T-cell (primary cell): ENCODE measurements at regions not wholly inside any gene's neighbourhood (a gene's known extent, or its start where the extent isn't known, plus 50 kb on each side); places are given as distances from the start of the nearest gene placed in this dataset.
A peak's percentile ranks its signal among the peaks of the same experiment; 100 is the strongest.
"Not testable (repeated sequence)": the region's sequence is repeated elsewhere in the genome, so short reads cannot be mapped to it uniquely, and the experiment has no call there.

Experiments
- ATAC-seq, 4 experiments: fragments of 200-7000 bp in 3 of 4; fragments of 150-1000 bp in 1 of 4; cut with Tn5 transposase; replicated peaks in 1 of 4; 1 replicate in 3 of 4; 2 replicates in 1 of 4; pipeline ENCODE4 v1.10.0; 2021; ENCODE audit warnings: moderate library complexity in 3 of 4, mild to moderate bottlenecking in 2 of 4, moderate number of reproducible peaks in 1 of 4
- CTCF ChIA-PET, 2 donors: fragments of 300-600 bp; sonication (Branson Sonifier 250); formaldehyde crosslinking; loops; one replicate each; lab custom pipeline; 2022; ENCODE audit warnings: antibody characterized with exemption in 2 of 2; lab: Charles Lee
- POLR2A ChIA-PET, 2 donors: fragments of 300-600 bp; sonication (Branson Sonifier 250); formaldehyde crosslinking; loops; one replicate each; lab custom pipeline; 2022; ENCODE audit warnings: antibody characterized with exemption in 2 of 2; lab: Charles Lee
- DNase-seq, 35 experiments: peaks; one replicate each; pipeline versions ENCODE4 v3.0.0 to v3.0.0-alpha.2; 2013 to 2023
- H3K27ac ChIP-seq: one replicate; pipeline ENCODE4 v1.5.1; 2013; ENCODE audit warnings: low read length
- H3K27me3 ChIP-seq, 2 experiments: replicated peaks in 1 of 2; 1 replicate in 1 of 2; 2 replicates in 1 of 2; pipeline versions ENCODE4 v1.6.1 to v1.7.0; 2013; ENCODE audit warnings: low read length in 1 of 2, mixed read lengths in 1 of 2; ENCODE audit not compliant: control insufficient read depth in 2 of 2, insufficient read depth in 2 of 2; ENCODE audit errors: extremely low read depth in 1 of 2
- H3K36me3 ChIP-seq, 2 donors: 1 replicate in 1 of 2; 2 replicates in 1 of 2; pipeline versions ENCODE4 v1.6.1 to v1.7.0; 2013; ENCODE audit warnings: low read length in 1 of 2; ENCODE audit not compliant: control insufficient read depth in 2 of 2, insufficient read depth in 1 of 2; ENCODE audit errors: extremely low read depth in 1 of 2
- H3K4me1 ChIP-seq, 2 experiments: 1 replicate in 1 of 2; 2 replicates in 1 of 2; pipeline versions ENCODE4 v1.6.1 to v1.7.0; 2013; ENCODE audit warnings: low read length in 2 of 2, mixed read lengths in 1 of 2; ENCODE audit not compliant: insufficient read depth in 2 of 2, control insufficient read depth in 1 of 2; ENCODE audit errors: extremely low read depth in 1 of 2
- H3K4me3 ChIP-seq, 2 donors: 1 replicate in 1 of 2; 2 replicates in 1 of 2; pipeline versions ENCODE4 v1.5.1 to v1.7.0; 2013; ENCODE audit warnings: mild to moderate bottlenecking in 2 of 2, low read length in 1 of 2, moderate library complexity in 1 of 2; ENCODE audit not compliant: control insufficient read depth in 1 of 2; ENCODE audit errors: extremely low read depth in 1 of 2
- H3K9me3 ChIP-seq: 2 replicates; pipeline ENCODE4 v1.7.0; 2013
- H3K27ac Mint-ChIP-seq, 2 donors: one replicate each; pipeline ENCODE4 v1.8.0; 2020 to 2021; ENCODE audit warnings: mild to moderate bottlenecking in 2 of 2, mixed read lengths in 2 of 2
- H3K27me3 Mint-ChIP-seq, 2 donors: one replicate each; pipeline ENCODE4 v1.8.0; 2021 to 2022; ENCODE audit warnings: mixed read lengths in 2 of 2
- H3K36me3 Mint-ChIP-seq: one replicate; pipeline ENCODE4 v1.8.0; 2021; ENCODE audit warnings: mixed read lengths
- H3K4me1 Mint-ChIP-seq, 3 donors: one replicate each; pipeline ENCODE4 v1.8.0; 2020 to 2022; ENCODE audit warnings: mixed read lengths in 3 of 3, mild to moderate bottlenecking in 1 of 3
- H3K4me3 Mint-ChIP-seq, 3 donors: one replicate each; pipeline ENCODE4 v1.8.0; 2020 to 2022; ENCODE audit warnings: mild to moderate bottlenecking in 3 of 3, mixed read lengths in 3 of 3, moderate library complexity in 3 of 3
- H3K9me3 Mint-ChIP-seq, 3 donors: one replicate each; pipeline ENCODE4 v1.8.0; 2020 to 2022; ENCODE audit warnings: mixed read lengths in 3 of 3
- WGBS: methylation state at CpG from one replicate; pipeline ENCODE4 v1.1.5; 2013; ENCODE audit warnings: missing lambda C conversion rate; ENCODE audit not compliant: insufficient coverage; 5-methylcytosine and 5-hydroxymethylcytosine counted together

DNA sequence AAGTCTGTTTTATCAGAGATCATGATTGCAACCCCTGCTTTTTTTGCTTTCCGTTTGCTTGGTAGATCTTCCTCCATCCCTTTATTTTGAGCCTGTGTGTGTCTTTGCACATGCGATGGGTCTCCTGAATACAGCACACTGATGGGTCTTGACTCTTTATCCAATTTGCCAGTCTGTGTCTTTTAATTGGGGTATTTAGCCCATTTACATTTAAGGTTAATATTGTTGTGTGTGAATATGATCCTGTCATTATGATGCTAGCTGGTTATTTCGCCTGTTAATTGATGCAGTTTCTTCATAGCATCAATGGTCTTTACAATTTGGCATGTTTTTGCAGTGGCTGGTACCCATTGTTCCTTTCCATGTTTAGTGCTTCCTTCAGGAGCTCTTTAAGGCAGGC lies 199.2 kb upstream of the TSC22D1 start:
- H3K27ac Mint-ChIP-seq, POLR2A ChIA-PET, H3K36me3 Mint-ChIP-seq, H3K9me3 ChIP-seq, DNase-seq, H3K4me3 ChIP-seq, CTCF ChIA-PET, H3K27me3 Mint-ChIP-seq, H3K4me1 ChIP-seq, H3K27me3 ChIP-seq, H3K4me1 Mint-ChIP-seq, H3K27ac ChIP-seq, H3K36me3 ChIP-seq, ATAC-seq, H3K9me3 Mint-ChIP-seq, H3K4me3 Mint-ChIP-seq: not testable (repeated sequence)
- no CpG with 5 or more reads among the region's 3 CpGs for WGBS

DNA sequence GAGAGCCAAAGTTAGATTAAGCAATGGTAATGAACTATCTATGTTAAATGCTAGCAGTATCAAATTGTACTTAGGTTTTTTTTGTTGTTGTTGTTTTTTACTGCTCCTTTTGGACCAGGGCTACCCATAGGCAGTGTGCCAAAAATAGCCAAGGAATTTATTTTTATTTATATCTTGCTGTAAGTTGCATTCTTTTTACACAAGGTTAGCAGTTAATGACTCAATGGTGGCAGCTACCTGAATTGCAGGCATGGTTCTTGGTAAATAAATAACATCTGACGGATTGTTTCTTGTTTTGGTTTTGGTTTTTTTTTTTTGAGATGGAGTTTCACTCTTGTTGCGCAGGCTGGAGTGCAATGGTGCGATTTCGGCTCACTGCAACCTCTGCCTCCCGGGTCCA lies 194.8 kb upstream of the TSC22D1 start:
- ChIA-PET CTCF (no interaction called here), POLR2A (interaction anchor here in 1 of 2 donors (0.6 kb wide), 1 partner anchor 212 kb away, joined by 3 read pairs; no protein-coding TSS in a partner anchor)
- Histone ChIP-seq H3K36me3 (no peaks in the 10 kb centered on the region), H3K4me1 (peaks cover 0 to 12% of the 10 kb centered on the region in 2 experiments), H3K9me3 (no peaks in the 10 kb centered on the region), H3K4me3 (no peak overlapping the region), H3K27ac (no peak overlapping the region), H3K27me3 (no peaks in the 10 kb centered on the region)
- DNase-seq = no peak
- no peaks in the 10 kb centered on the region for H3K36me3 Mint-ChIP-seq
- H3K4me3 Mint-ChIP-seq = no peak overlapping the region
- no peaks in the 10 kb centered on the region for H3K9me3 Mint-ChIP-seq
- ATAC-seq = no peak
- no peaks in the 10 kb centered on the region for H3K27me3 Mint-ChIP-seq
- 71% methylated on average over 1 of the region's 5 CpGs for whole genome bisulfite sequencing
- no peak overlapping the region for H3K27ac Mint-ChIP-seq
- H3K4me1 Mint-ChIP-seq = peaks cover 21 to 30% (median 26%) of the 10 kb centered on the region in 3 donors

GRCh38 chr13:44769686-44770085 lies 193.6 kb upstream of the TSC22D1 start:
- ChIA-PET CTCF (no interaction called here), POLR2A (no interaction called here)
- DNase-seq (no peak), ATAC-seq (no peak)
- Histone ChIP-seq H3K9me3 (no peaks in the 10 kb centered on the region), H3K36me3 (no peaks in the 10 kb centered on the region), H3K27me3 (no peaks in the 10 kb centered on the region), H3K4me1 (peaks cover 0 to 12% of the 10 kb centered on the region in 2 experiments), H3K27ac (no peak overlapping the region), H3K4me3 (no peak overlapping the region)
- no peak overlapping the region for H3K27ac Mint-ChIP-seq
- no peak overlapping the region for H3K4me3 Mint-ChIP-seq
- no peaks in the 10 kb centered on the region for H3K9me3 Mint-ChIP-seq
- no peaks in the 10 kb centered on the region for H3K27me3 Mint-ChIP-seq
- no CpG with 5 or more reads among the region's 3 CpGs for WGBS
- peaks cover 21 to 30% (median 26%) of the 10 kb centered on the region in 3 donors for H3K4me1 Mint-ChIP-seq
- no peaks in the 10 kb centered on the region for H3K36me3 Mint-ChIP-seq

- H3K9me3 ChIP-seq = no peaks in the 10 kb centered on the region
- no peaks in the 10 kb centered on the region for H3K9me3 Mint-ChIP-seq
- ChIA-PET CTCF (no interaction called here), POLR2A (no interaction called here)
- WGBS = no CpG with 5 or more reads among the region's 6 CpGs
- peaks cover 0 to 3% of the 10 kb centered on the region in 2 experiments for H3K27me3 ChIP-seq
- H3K27ac ChIP-seq = peak overlapping the region; percentile 7
- H3K27me3 Mint-ChIP-seq = no peaks in the 10 kb centered on the region
- no peak overlapping the region for H3K4me3 Mint-ChIP-seq
- no peaks in the 10 kb centered on the region for H3K36me3 ChIP-seq
- H3K36me3 Mint-ChIP-seq = no peaks in the 10 kb centered on the region
- peak overlapping the region; percentile 30 to 37 for H3K27ac Mint-ChIP-seq
- ATAC-seq = no peak
- peaks cover 21 to 30% (median 27%) of the 10 kb centered on the region in 3 donors for H3K4me1 Mint-ChIP-seq
- peaks cover 0 to 12% of the 10 kb centered on the region in 2 experiments for H3K4me1 ChIP-seq
- no peak for DNase-seq
- no peak overlapping the region for H3K4me3 ChIP-seq
Measured at GRCh38 chr13:44768775-44769581, 192.8 kb upstream of the TSC22D1 start.

- H3K27me3 ChIP-seq = peaks cover 0 to 6% of the 10 kb centered on the region in 2 experiments
- peak overlapping the region; percentile 13 to 37 for H3K27ac Mint-ChIP-seq
- no peak overlapping the region for H3K4me3 ChIP-seq
- DNase-seq (peak in 27 of 35 experiments; percentile 2 to 58 (median 16)), ATAC-seq (peak in 3 of 4 experiments; percentile 27 to 90 (median 59))
- no peaks in the 10 kb centered on the region for H3K36me3 Mint-ChIP-seq
- 0% methylated on average over 1 of the region's 2 CpGs for WGBS
- H3K9me3 ChIP-seq = no peaks in the 10 kb centered on the region
- H3K27ac ChIP-seq = no peak overlapping the region
- no peaks in the 10 kb centered on the region for H3K27me3 Mint-ChIP-seq
- CTCF ChIA-PET = interaction anchor here in 1 of 2 donors (0.7 kb wide), 1 partner anchor 9 kb away, joined by 5 read pairs; no protein-coding TSS in a partner anchor
- peak overlapping the region in 1 of 3 donors; percentile 4 for H3K4me3 Mint-ChIP-seq
- H3K4me1 Mint-ChIP-seq = peaks cover 21 to 30% (median 27%) of the 10 kb centered on the region in 3 donors
- H3K4me1 ChIP-seq = peaks cover 0 to 12% of the 10 kb centered on the region in 2 experiments
- no peaks in the 10 kb centered on the region for H3K36me3 ChIP-seq
- POLR2A ChIA-PET = interaction anchor here in 1 of 2 donors (0.5 kb wide), 1 partner anchor 367 kb away, joined by 7 read pairs; no protein-coding TSS in a partner anchor
- H3K9me3 Mint-ChIP-seq = no peaks in the 10 kb centered on the region
Measured at GRCh38 chr13:44768239-44768638, 192.1 kb upstream of the TSC22D1 start.

DNA sequence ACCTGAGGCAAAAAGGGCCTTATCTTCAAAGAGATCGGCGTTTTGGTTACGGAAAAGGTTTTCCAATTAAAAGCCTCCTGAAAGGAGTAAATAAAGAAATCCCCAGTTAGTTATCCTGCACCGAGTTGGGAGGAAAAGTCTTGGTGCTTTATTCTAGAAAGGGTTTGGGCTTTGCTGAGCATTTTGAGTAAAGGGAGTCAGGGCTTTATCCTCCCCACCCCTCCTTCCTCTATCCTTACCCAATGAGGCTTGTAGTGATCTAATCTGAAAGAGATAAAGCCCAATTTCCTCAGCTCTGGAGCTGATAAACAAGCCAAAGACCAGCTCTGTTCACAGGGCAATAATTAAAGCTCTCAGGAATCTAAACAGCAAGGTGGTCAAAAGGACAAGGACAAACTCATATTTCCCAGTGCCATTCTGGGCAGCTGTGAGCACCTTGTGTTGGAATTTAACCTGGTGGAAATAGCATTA lies 188.9 kb upstream of the TSC22D1 start:
- H3K36me3 Mint-ChIP-seq = no peaks in the 10 kb centered on the region
- ChIA-PET POLR2A (no interaction called here), CTCF (interaction anchor here (0.7 kb wide), 2 partner anchors 810 to 945 kb away, joined by 6 to 7 read pairs; no protein-coding TSS in a partner anchor)
- Histone ChIP-seq H3K36me3 (no peaks in the 10 kb centered on the region), H3K4me3 (no peak overlapping the region), H3K27ac (no peak overlapping the region), H3K9me3 (no peaks in the 10 kb centered on the region), H3K27me3 (peaks cover 0 to 6% of the 10 kb centered on the region in 2 experiments), H3K4me1 (peaks cover 0 to 12% of the 10 kb centered on the region in 2 experiments)
- no CpG with 5 or more reads among the region's 4 CpGs for WGBS
- H3K27me3 Mint-ChIP-seq = no peaks in the 10 kb centered on the region
- H3K9me3 Mint-ChIP-seq = no peaks in the 10 kb centered on the region
- peaks cover 21 to 27% (median 25%) of the 10 kb centered on the region in 3 donors for H3K4me1 Mint-ChIP-seq
- no peak overlapping the region for H3K27ac Mint-ChIP-seq
- ATAC-seq = no peak
- H3K4me3 Mint-ChIP-seq = no peak overlapping the region
- DNase-seq = no peak
